ENCODE measurements at regions not wholly inside any gene's neighbourhood (a gene's known extent, or its start where the extent isn't known, plus 50 kb on each side); places are given as distances from the start of the nearest gene placed in this dataset.

GRCh38 chr11:122538060-122538459 lies 117.5 kb upstream of the UBASH3B start:
- H3K9me1 ChIP-seq (ENCODE audit: control insufficient read depth, insufficient read depth, low read length) = no peaks in the 10 kb centered on the region
- no peaks in the 10 kb centered on the region; the same call in 1 of the 2 replicates for H3K9me3 ChIP-seq (replicated peaks; ENCODE audit: control insufficient read depth, insufficient read depth, low read depth, low read length)
- H3K9ac ChIP-seq (ENCODE audit: insufficient read depth in 1 of 2, low read depth in 2 of 2, low read length in 2 of 2) = no peak overlapping the region
- no peaks in the 10 kb centered on the region for H4K20me1 ChIP-seq (replicated peaks; ENCODE audit: control insufficient read depth, insufficient read depth, low read length)
- no peaks in the 10 kb centered on the region for H3K4me1 ChIP-seq (replicated peaks in 1 of 2; ENCODE audit: control insufficient read depth in 2 of 2, insufficient read depth in 2 of 2, low read length in 2 of 2)
- intact Hi-C loops (cut with micrococcal nuclease) = no loop called here
- POLR2A ChIA-PET = interaction anchor here (0.6 kb wide), 1 partner anchor 846 kb away, joined by 3 read pairs; no protein-coding TSS in a partner anchor
- ATAC-seq (no peak), DNase-seq (ENCODE audit: extremely low read depth in 1 of 4, low spot score in 3 of 4) (no peak), FAIRE-seq (no peak)
- no TSS peak for BruUV-seq (replicated peaks)
- H3K4me3 ChIP-seq = no peak overlapping the region
- H3K27ac ChIP-seq (ENCODE audit: extremely low read depth, low read depth, low read length) = no peak overlapping the region
- peak; percentile 75; the same call in 1 of the 2 replicates for TF ChIP-seq ZNF583 (CRISPR knock-in tag; IDR thresholded peaks at IDR 0.05)
- no peak for TF ChIP-seq ZBTB49 (CRISPR knock-in tag; IDR thresholded peaks at IDR 0.05; ENCODE audit: borderline replicate concordance)
- no peak for TF ChIP-seq ZNF165 (CRISPR knock-in tag; IDR thresholded peaks at IDR 0.05; ENCODE audit: borderline replicate concordance)
- no peak for TF ChIP-seq CBX8 (IDR thresholded peaks at IDR 0.05; ENCODE audit: borderline replicate concordance, extremely low read depth, low read depth, low read length, poor library complexity, severe bottlenecking)
- TF ChIP-seq SP2 (IDR thresholded peaks at IDR 0.05; ENCODE audit: extremely low read depth, low read depth, low read length, poor library complexity, severe bottlenecking) = no peak
- peak; percentile 61; the same call in 1 of the 2 replicates for TF ChIP-seq CBX5 (IDR thresholded peaks at IDR 0.05; ENCODE audit: borderline replicate concordance, low read depth)
- no peak for TF ChIP-seq GABPB2 (CRISPR knock-in tag; conservative IDR thresholded peaks at IDR 0.05)
- 0 out of 2 replicates have a peak, but pooled peaks have one; percentile 32 for TF ChIP-seq TRIM28 (IDR thresholded peaks at IDR 0.05)
- TF ChIP-seq TFE3 (CRISPR knock-in tag; IDR thresholded peaks at IDR 0.05) = no peak
- no peaks in the 10 kb centered on the region for H3K27me3 ChIP-seq (ENCODE audit: control insufficient read depth in 2 of 2, insufficient read depth in 2 of 2, low read length in 2 of 2)
- no peaks in the 10 kb centered on the region for H3K79me2 ChIP-seq (ENCODE audit: control insufficient read depth, insufficient read depth, low read length)
- H3K36me3 ChIP-seq (ENCODE audit: control insufficient read depth, insufficient read depth, low read length) = no peaks in the 10 kb centered on the region
- 0% methylated on average over 3 of the region's 3 CpGs for WGBS (ENCODE audit: insufficient coverage, low coverage, missing lambda C conversion rate)
- H3K4me2 ChIP-seq (ENCODE audit: insufficient read depth, low read length) = no peak overlapping the region
- in situ Hi-C loops (cut with MboI) = no loop called here
- H2AFZ ChIP-seq (ENCODE audit: low read depth, low read length) = no peak overlapping the region
- CTCF ChIA-PET (ENCODE audit: low intra/inter-chr PET ratio) = no interaction called here

Data from K562 (cell line).